Heart left ventricle (tissue), 13 donors: ENCODE measurements at regions not wholly inside any gene's neighbourhood (a gene's known extent, or its start where the extent isn't known, plus 50 kb on each side); places are given as distances from the start of the nearest gene placed in this dataset.

ENCODE experiments used
- CTCF ChIP-seq, 12 donors: fragments of 200-600 bp; sonication (generic) in 4 of 12; IDR thresholded peaks; one replicate each; pipeline versions ENCODE4 v1.5.0 to v1.8.0; 2018 to 2022; ENCODE audit warnings: antibody characterized with exemption in 12 of 12, mild to moderate bottlenecking in 5 of 12
- POLR2A ChIP-seq, 2 donors: fragments of 450-650 bp; IDR thresholded peaks; one replicate each; pipeline ENCODE4 v1.6.1; 2017; ENCODE audit warnings: antibody characterized with exemption in 2 of 2, mild to moderate bottlenecking in 2 of 2, moderate library complexity in 2 of 2
- donor health status: ischemic (EF 13 %, LVEDD 7.1; RV severe dilation, severe dysfunction).
- donor health status: DM: no; HTN: yes; CAD: no.
- donor health status: DM: no; HTN: no; CAD: no.
- donor health status: ischemic (EF 25% LVEDD 6.9; RV normal size, moderate dysfunction).
- donor health status: ischemic (EF 25% LVEDD 5.7; RV mildly dilated, moderate dysfunction).
- donor health status: ischemic (EF 35%, LVEDD 5.7; RV mildly dilated, moderate dysfunction).
- donor health status: nonischemic (EF 11% LVEDD 7.7; RV severe dilation, severe dysfunction).
- donor health status: DM: yes; HTN: yes; CAD: no.
- donor health status: PGD.
- donor health status: ischemic (EF 29% LVEDD 5.4; RV normal size, mild dysfunction).
- donor health status: nonischemic (EF 23%, LVEDD 6.1; RV moderate dilation, normal function).

GRCh38 chr7:17633067-17633466 lies 307.2 kb downstream of the SNX13 start:
- TF ChIP-seq CTCF (IDR thresholded peaks at IDR 0.05) (no peak), POLR2A (IDR thresholded peaks at IDR 0.05) (no peak)
